GM12872 (cell line): ENCODE measurements at regions not wholly inside any gene's neighbourhood (a gene's known extent, or its start where the extent isn't known, plus 50 kb on each side); places are given as distances from the start of the nearest gene placed in this dataset.
A peak's percentile ranks its signal among the peaks of the same experiment; 100 is the strongest.

ENCODE experiments used
- CTCF ChIP-seq: IDR thresholded peaks from 3 replicates; pipeline ENCODE4 v1.5.1; 2011; ENCODE audit warnings: low read depth, mild to moderate bottlenecking, low read length, moderate library complexity; ENCODE audit not compliant: insufficient read depth

- no peak for TF ChIP-seq CTCF
Observed at GRCh38 chr12:4830556-4831210, 79.0 kb upstream of the KCNA1 start.

- TF ChIP-seq CTCF, result no peak
Observed at GRCh38 chr12:4833053-4833452, 76.7 kb upstream of the KCNA1 start.

GRCh38 chr12:4833524-4833923 lies 76.2 kb upstream of the KCNA1 start:
- TF ChIP-seq CTCF, result no peak

- TF ChIP-seq CTCF, result no peak
Observed at GRCh38 chr12:4843907-4844306, 65.8 kb upstream of the KCNA1 start.

GRCh38 chr12:4847713-4848112 lies 62.0 kb upstream of the KCNA1 start:
- TF ChIP-seq CTCF, result no peak

- peak; percentile 72 for TF ChIP-seq CTCF
Observed at GRCh38 chr12:4849115-4849541, 60.6 kb upstream of the KCNA1 start.

- TF ChIP-seq CTCF, result no peak
Observed at GRCh38 chr12:4849795-4850345, 59.8 kb upstream of the KCNA1 start.
